ENCODE measurements at regions not wholly inside any gene's neighbourhood (a gene's known extent, or its start where the extent isn't known, plus 50 kb on each side); places are given as distances from the start of the nearest gene placed in this dataset.

DNA sequence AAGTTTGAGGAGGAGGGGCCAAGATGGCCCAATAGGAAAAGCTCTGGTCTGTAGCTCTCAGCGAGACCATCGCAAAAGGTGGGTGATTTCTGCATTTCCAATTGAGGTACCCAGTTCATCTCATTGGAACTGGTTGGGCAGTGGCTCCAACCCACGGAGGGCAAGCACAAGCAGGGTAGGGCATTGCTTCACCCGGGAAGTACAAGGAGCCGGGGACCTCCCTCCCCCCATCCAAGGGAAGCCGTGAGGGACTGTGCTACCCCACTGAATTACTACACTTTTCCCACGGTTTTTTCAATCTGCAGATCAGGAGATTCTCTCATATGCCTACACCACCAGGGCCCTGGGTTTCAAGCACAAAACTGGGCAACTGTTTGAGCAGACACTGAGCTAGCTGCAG, 58.0 kb upstream of the EFCAB3 start:
- DNase-seq = no peak
- no peak for TF ChIP-seq POLR2A (IDR thresholded peaks at IDR 0.05)
- TF ChIP-seq, protein P1, sequence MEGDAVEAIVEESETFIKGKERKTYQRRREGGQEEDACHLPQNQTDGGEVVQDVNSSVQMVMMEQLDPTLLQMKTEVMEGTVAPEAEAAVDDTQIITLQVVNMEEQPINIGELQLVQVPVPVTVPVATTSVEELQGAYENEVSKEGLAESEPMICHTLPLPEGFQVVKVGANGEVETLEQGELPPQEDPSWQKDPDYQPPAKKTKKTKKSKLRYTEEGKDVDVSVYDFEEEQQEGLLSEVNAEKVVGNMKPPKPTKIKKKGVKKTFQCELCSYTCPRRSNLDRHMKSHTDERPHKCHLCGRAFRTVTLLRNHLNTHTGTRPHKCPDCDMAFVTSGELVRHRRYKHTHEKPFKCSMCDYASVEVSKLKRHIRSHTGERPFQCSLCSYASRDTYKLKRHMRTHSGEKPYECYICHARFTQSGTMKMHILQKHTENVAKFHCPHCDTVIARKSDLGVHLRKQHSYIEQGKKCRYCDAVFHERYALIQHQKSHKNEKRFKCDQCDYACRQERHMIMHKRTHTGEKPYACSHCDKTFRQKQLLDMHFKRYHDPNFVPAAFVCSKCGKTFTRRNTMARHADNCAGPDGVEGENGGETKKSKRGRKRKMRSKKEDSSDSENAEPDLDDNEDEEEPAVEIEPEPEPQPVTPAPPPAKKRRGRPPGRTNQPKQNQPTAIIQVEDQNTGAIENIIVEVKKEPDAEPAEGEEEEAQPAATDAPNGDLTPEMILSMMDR (IDR thresholded peaks at IDR 0.05) = no peak
- no peaks in the 10 kb centered on the region for H3K9me3 ChIP-seq
- no peaks in the 10 kb centered on the region for H3K27me3 ChIP-seq
- H3K27ac ChIP-seq = no peak overlapping the region
- H3K4me1 ChIP-seq = no peaks in the 10 kb centered on the region
- no peak overlapping the region for H3K4me3 ChIP-seq
- no peaks in the 10 kb centered on the region for H3K36me3 ChIP-seq

DNA sequence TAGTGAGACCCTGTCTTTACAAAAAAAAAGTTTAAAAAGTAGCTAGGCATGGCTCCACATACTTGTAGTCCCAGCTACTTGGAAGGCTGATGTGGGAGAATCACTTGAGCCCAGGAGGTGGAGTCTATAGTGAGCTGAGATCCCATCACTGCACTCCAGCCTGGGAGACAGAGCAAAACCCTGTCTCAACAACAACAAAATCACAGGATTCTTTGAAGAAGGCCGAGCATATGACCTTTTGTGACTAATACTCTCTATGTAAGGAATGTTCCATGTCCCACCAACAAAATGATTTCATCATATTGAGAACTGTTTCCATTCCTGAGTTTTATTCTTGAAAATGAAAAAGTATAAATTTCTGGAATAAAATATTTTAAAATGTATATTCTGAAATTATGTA, 58.9 kb upstream of the EFCAB3 start:
- H3K27ac ChIP-seq = no peak overlapping the region
- no peaks in the 10 kb centered on the region for H3K9me3 ChIP-seq
- H3K36me3 ChIP-seq = no peaks in the 10 kb centered on the region
- TF ChIP-seq, protein P1 (IDR thresholded peaks at IDR 0.05) = no peak
- no peaks in the 10 kb centered on the region for H3K27me3 ChIP-seq
- no peaks in the 10 kb centered on the region for H3K4me1 ChIP-seq
- no peak for DNase-seq
- no peak overlapping the region for H3K4me3 ChIP-seq

- Histone ChIP-seq H3K36me3 (no peaks in the 10 kb centered on the region), H3K4me3 (no peak overlapping the region), H3K27ac (no peak overlapping the region), H3K27me3 (no peaks in the 10 kb centered on the region), H3K4me1 (no peaks in the 10 kb centered on the region), H3K9me3 (no peaks in the 10 kb centered on the region)
- DNase-seq = no peak
- TF ChIP-seq, protein P1 (IDR thresholded peaks at IDR 0.05) = no peak
- TF ChIP-seq POLR2A (IDR thresholded peaks at IDR 0.05) = no peak
Measured at GRCh38 chr17:62319846-62320245, 60.5 kb upstream of the EFCAB3 start.

GRCh38 chr17:62309396-62309795, 71.0 kb upstream of the EFCAB3 start:
- no peak for TF ChIP-seq POLR2A (IDR thresholded peaks at IDR 0.05)
- TF ChIP-seq, protein P1 (IDR thresholded peaks at IDR 0.05) = no peak
- no peak for DNase-seq
- H3K9me3 ChIP-seq = no peaks in the 10 kb centered on the region

DNA sequence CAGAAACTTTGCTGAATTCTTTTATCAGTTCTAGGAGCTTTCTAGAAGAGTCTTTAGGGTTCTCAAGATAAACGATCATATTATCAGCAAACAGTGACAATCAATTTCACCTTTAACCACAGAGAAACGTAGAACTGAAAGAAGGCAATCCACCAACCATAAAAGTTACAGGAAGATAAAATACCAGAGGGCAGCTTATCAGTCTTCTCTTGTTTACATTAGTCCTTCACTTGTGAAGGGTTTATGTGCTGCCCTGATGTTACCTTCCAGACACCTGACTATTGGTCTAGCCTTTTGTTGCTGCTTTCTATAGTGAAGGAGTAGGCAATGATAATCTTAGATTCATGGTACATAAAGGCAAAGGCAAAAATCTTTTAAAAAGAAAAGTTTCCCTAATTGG, 73.2 kb upstream of the EFCAB3 start:
- H3K4me3 ChIP-seq = no peak overlapping the region

More at GRCh38 chr17:62309396-62309795, 71.0 kb upstream of the EFCAB3 start:
- no peaks in the 10 kb centered on the region for H3K27me3 ChIP-seq
- H3K27ac ChIP-seq = no peak overlapping the region
- H3K4me3 ChIP-seq = no peak overlapping the region
- H3K4me1 ChIP-seq = no peaks in the 10 kb centered on the region
- H3K36me3 ChIP-seq = no peaks in the 10 kb centered on the region

More for the DNA sequence above, 73.2 kb upstream of the EFCAB3 start:
- no peaks in the 10 kb centered on the region for H3K4me1 ChIP-seq
- H3K9me3 ChIP-seq = no peaks in the 10 kb centered on the region
- H3K27ac ChIP-seq = no peak overlapping the region
- H3K36me3 ChIP-seq = no peaks in the 10 kb centered on the region
- no peak for DNase-seq
- TF ChIP-seq, protein P1 (IDR thresholded peaks at IDR 0.05) = no peak
- TF ChIP-seq POLR2A (IDR thresholded peaks at IDR 0.05) = no peak
- no peaks in the 10 kb centered on the region for H3K27me3 ChIP-seq
